Muscle of arm (tissue), 1 donor: ENCODE measurements at regions not wholly inside any gene's neighbourhood (a gene's known extent, or its start where the extent isn't known, plus 50 kb on each side); places are given as distances from the start of the nearest gene placed in this dataset.
"Not testable (repeated sequence)": the region's sequence is repeated elsewhere in the genome, so short reads cannot be mapped to it uniquely, and the experiment has no call there.

ENCODE experiments used
- DNase-seq: peaks from one replicate; pipeline ENCODE4 v3.0.0-alpha.2; 2013

- DNase-seq: no peak
Measured at GRCh38 chr4:79609817-79610216, 201.8 kb upstream of the GK2 start.

- DNase-seq: no peak
Measured at GRCh38 chr4:79607979-79608378, 200.0 kb upstream of the GK2 start.

- DNase-seq: no peak
Measured at GRCh38 chr4:79604152-79604551, 196.1 kb upstream of the GK2 start.

- no peak for DNase-seq
Measured at GRCh38 chr4:79603681-79604080, 195.7 kb upstream of the GK2 start.

GRCh38 chr4:79599691-79600090 lies 191.7 kb upstream of the GK2 start:
- DNase-seq: no peak

GRCh38 chr4:79598801-79599200 lies 190.8 kb upstream of the GK2 start:
- DNase-seq: no peak

GRCh38 chr4:79598214-79598613 lies 190.2 kb upstream of the GK2 start:
- DNase-seq: no peak

- no peak for DNase-seq
Measured at GRCh38 chr4:79597266-79597665, 189.2 kb upstream of the GK2 start.

- DNase-seq: not testable (repeated sequence)
Measured at GRCh38 chr4:79592218-79592617, 184.2 kb upstream of the GK2 start.

GRCh38 chr4:79588679-79589078 lies 180.7 kb upstream of the GK2 start:
- DNase-seq: no peak

- not testable (repeated sequence) for DNase-seq
Measured at GRCh38 chr4:79587207-79587606, 179.2 kb upstream of the GK2 start.

GRCh38 chr4:79585834-79586233 lies 177.8 kb upstream of the GK2 start:
- no peak for DNase-seq

- DNase-seq: no peak
Measured at GRCh38 chr4:79585330-79585729, 177.3 kb upstream of the GK2 start.

- no peak for DNase-seq
Measured at GRCh38 chr4:79584902-79585301, 176.9 kb upstream of the GK2 start.

- DNase-seq: peak; percentile 23
Measured at GRCh38 chr4:79584352-79584751, 176.3 kb upstream of the GK2 start.

- no peak for DNase-seq
Measured at GRCh38 chr4:79578606-79579005, 170.6 kb upstream of the GK2 start.

GRCh38 chr4:79576429-79576753 lies 168.4 kb upstream of the GK2 start:
- DNase-seq: peak; percentile 61

- DNase-seq: peak; percentile 52
Measured at GRCh38 chr4:79575709-79576428, 167.8 kb upstream of the GK2 start.

- no peak for DNase-seq
Measured at GRCh38 chr4:79574741-79575451, 166.9 kb upstream of the GK2 start.

- DNase-seq: no peak
Measured at GRCh38 chr4:79563219-79563618, 155.2 kb upstream of the GK2 start.

GRCh38 chr4:79561751-79562150 lies 153.7 kb upstream of the GK2 start:
- no peak for DNase-seq

- DNase-seq: not testable (repeated sequence)
Measured at GRCh38 chr4:79559398-79559797, 151.4 kb upstream of the GK2 start.

- DNase-seq: no peak
Measured at GRCh38 chr4:79552311-79552710, 144.3 kb upstream of the GK2 start.

GRCh38 chr4:79551555-79551954 lies 143.5 kb upstream of the GK2 start:
- no peak for DNase-seq
